KMS-11 (cell line): ENCODE measurements at regions not wholly inside any gene's neighbourhood (a gene's known extent, or its start where the extent isn't known, plus 50 kb on each side); places are given as distances from the start of the nearest gene placed in this dataset.

Source experiments
- H2AFZ ChIP-seq: fragments of 200-600 bp; sonication (generic); 2 replicates; pipeline ENCODE4 v1.6.1; 2016; ENCODE audit warnings: antibody characterized with exemption, mixed run types, low read depth
- H3K27ac ChIP-seq: fragments of 200-600 bp; sonication (generic); 2 replicates; pipeline ENCODE4 v1.6.1; 2016; ENCODE audit warnings: mild to moderate bottlenecking, mixed run types
- H3K27me3 ChIP-seq: fragments of 200-600 bp; sonication (generic); 2 replicates; pipeline ENCODE4 v1.6.1; 2017; ENCODE audit warnings: mild to moderate bottlenecking, low read depth, mixed run types, moderate library complexity; ENCODE audit not compliant: insufficient read depth
- H3K36me3 ChIP-seq: fragments of 200-600 bp; sonication (generic); 2 replicates; pipeline ENCODE4 v1.6.1; 2017; ENCODE audit warnings: mild to moderate bottlenecking, mixed run types; ENCODE audit not compliant: insufficient read depth
- H3K4me1 ChIP-seq: fragments of 200-600 bp; sonication (generic); 2 replicates; pipeline ENCODE4 v1.6.1; 2016; ENCODE audit warnings: mild to moderate bottlenecking, low read depth, mixed run types; ENCODE audit not compliant: poor library complexity, severe bottlenecking
- H3K4me2 ChIP-seq: fragments of 200-600 bp; sonication (generic); 2 replicates; pipeline ENCODE4 v1.7.0; 2016; ENCODE audit warnings: mild to moderate bottlenecking, mixed run types
- H3K4me3 ChIP-seq: fragments of 200-600 bp; sonication (generic); IDR thresholded peaks from 2 replicates; pipeline ENCODE4 v1.6.1; 2017; ENCODE audit warnings: low read depth, low read length, mixed read lengths; ENCODE audit not compliant: insufficient read depth
- H3K79me2 ChIP-seq: fragments of 200-600 bp; sonication (generic); 2 replicates; pipeline ENCODE4 v1.6.1; 2016; ENCODE audit warnings: low read depth, mixed run types; ENCODE audit not compliant: insufficient read depth
- H3K9ac ChIP-seq: fragments of 200-600 bp; sonication (generic); 2 replicates; pipeline ENCODE4 v1.6.1; 2016; ENCODE audit warnings: mild to moderate bottlenecking, mixed run types
- H4K20me1 ChIP-seq: fragments of 200-600 bp; sonication (generic); 2 replicates; pipeline ENCODE4 v1.6.1; 2016; ENCODE audit warnings: mild to moderate bottlenecking, mixed run types; ENCODE audit not compliant: insufficient read depth
- TF ChIP-seq, protein P1 (sequence below): fragments of 200-600 bp; sonication (generic); conservative IDR thresholded peaks from 2 replicates; pipeline ENCODE4 v1.6.1; 2017; ENCODE audit warnings: low read depth, mild to moderate bottlenecking, antibody characterized with exemption, low read length, moderate library complexity, mixed read lengths

GRCh38 chr2:145592361-145592760, 1072.4 kb upstream of the ZEB2 start:
- TF ChIP-seq, protein P1, sequence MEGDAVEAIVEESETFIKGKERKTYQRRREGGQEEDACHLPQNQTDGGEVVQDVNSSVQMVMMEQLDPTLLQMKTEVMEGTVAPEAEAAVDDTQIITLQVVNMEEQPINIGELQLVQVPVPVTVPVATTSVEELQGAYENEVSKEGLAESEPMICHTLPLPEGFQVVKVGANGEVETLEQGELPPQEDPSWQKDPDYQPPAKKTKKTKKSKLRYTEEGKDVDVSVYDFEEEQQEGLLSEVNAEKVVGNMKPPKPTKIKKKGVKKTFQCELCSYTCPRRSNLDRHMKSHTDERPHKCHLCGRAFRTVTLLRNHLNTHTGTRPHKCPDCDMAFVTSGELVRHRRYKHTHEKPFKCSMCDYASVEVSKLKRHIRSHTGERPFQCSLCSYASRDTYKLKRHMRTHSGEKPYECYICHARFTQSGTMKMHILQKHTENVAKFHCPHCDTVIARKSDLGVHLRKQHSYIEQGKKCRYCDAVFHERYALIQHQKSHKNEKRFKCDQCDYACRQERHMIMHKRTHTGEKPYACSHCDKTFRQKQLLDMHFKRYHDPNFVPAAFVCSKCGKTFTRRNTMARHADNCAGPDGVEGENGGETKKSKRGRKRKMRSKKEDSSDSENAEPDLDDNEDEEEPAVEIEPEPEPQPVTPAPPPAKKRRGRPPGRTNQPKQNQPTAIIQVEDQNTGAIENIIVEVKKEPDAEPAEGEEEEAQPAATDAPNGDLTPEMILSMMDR = no peak
- Histone ChIP-seq H3K27me3 (no peaks in the 10 kb centered on the region), H2AFZ (no peak overlapping the region), H3K4me3 (no peak overlapping the region), H3K4me2 (no peak overlapping the region), H4K20me1 (no peaks in the 10 kb centered on the region), H3K79me2 (no peaks in the 10 kb centered on the region), H3K36me3 (no peaks in the 10 kb centered on the region), H3K4me1 (no peaks in the 10 kb centered on the region), H3K9ac (no peak overlapping the region), H3K27ac (no peak overlapping the region)

DNA sequence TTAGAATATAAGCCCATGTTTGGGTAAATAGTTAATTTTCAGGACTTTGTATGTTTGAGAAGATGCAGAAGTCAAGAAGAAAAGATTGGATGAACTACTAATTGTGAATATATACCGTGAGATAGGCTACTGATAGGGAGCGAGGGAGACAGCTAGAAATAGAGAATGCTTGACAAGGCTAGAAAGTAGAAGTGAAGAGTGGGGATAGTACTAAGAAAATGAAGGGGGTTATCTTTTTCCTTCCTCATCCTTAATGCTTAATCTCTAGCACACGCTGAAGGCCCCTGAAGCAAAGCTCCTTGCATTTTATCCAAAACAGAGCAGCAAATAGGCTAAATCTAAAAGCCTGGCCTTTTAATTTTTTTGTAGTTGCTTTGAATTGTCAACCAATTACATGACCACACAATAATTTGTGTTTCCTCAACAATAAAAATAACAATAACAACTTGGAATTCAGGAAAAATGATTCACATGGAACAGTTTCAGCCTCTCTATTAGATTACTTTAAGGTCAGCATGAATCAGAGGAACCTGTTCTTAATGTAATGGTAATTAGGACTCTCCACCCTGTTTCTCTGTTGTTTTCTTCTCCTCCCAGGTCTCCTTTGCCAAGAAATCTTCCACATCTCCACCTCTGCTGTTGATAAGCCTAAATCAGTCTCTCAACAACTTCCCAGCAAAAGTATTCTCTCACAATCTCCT, 1071.3 kb upstream of the ZEB2 start:
- Histone ChIP-seq H3K27me3 (no peaks in the 10 kb centered on the region), H3K27ac (no peak overlapping the region), H3K4me2 (no peak overlapping the region), H3K79me2 (no peaks in the 10 kb centered on the region), H4K20me1 (no peaks in the 10 kb centered on the region), H3K9ac (no peak overlapping the region), H3K4me3 (no peak overlapping the region), H3K4me1 (no peaks in the 10 kb centered on the region), H3K36me3 (no peaks in the 10 kb centered on the region), H2AFZ (no peak overlapping the region)
- TF ChIP-seq, protein P1 = no peak

GRCh38 chr2:145587922-145588321, 1068.0 kb upstream of the ZEB2 start:
- Histone ChIP-seq H3K4me1 (no peaks in the 10 kb centered on the region), H3K4me3 (no peak overlapping the region), H3K36me3 (no peaks in the 10 kb centered on the region), H3K9ac (no peak overlapping the region), H3K4me2 (no peak overlapping the region), H3K27ac (no peak overlapping the region), H2AFZ (no peak overlapping the region), H4K20me1 (no peaks in the 10 kb centered on the region), H3K27me3 (no peaks in the 10 kb centered on the region), H3K79me2 (no peaks in the 10 kb centered on the region)
- TF ChIP-seq, protein P1 = no peak

DNA sequence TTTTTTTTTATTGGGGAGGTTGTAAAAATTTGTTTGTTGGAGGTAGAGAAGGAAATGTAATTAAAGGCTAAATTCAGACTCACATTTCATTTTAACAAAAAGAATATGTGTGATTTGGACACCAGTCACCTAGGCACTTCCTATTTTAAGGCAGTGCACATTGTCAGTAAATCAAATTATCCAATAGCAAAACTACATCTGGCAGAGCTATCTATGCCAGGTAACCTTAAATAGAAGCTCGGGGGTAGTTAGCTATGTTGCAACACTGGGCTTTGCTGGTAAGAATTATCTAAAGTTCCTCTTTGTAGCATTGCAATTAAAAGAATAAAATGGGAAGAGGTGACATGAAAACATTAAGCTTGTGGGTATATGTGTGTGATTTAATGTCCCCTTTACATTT, 1064.4 kb upstream of the ZEB2 start:
- TF ChIP-seq, protein P1 = no peak
- H3K9ac ChIP-seq = no peak overlapping the region
- no peaks in the 10 kb centered on the region for H3K4me1 ChIP-seq
- H3K79me2 ChIP-seq = no peaks in the 10 kb centered on the region
- H2AFZ ChIP-seq = no peak overlapping the region
- H4K20me1 ChIP-seq = no peaks in the 10 kb centered on the region
- H3K36me3 ChIP-seq = no peaks in the 10 kb centered on the region
- H3K27ac ChIP-seq = no peak overlapping the region
- no peak overlapping the region for H3K4me3 ChIP-seq
- no peaks in the 10 kb centered on the region for H3K27me3 ChIP-seq
- no peak overlapping the region for H3K4me2 ChIP-seq
